Ovary (tissue), 7 donors: ENCODE measurements at regions not wholly inside any gene's neighbourhood (a gene's known extent, or its start where the extent isn't known, plus 50 kb on each side); places are given as distances from the start of the nearest gene placed in this dataset.

Experiments
- DNase-seq, 5 donors: peaks; one replicate each; pipeline ENCODE4 v3.0.0-alpha.2; 2019 to 2020
- H3K27ac ChIP-seq, 2 donors: fragments of 200-600 bp; one replicate each; pipeline versions ENCODE4 v1.5.1 to v1.8.0; 2019 to 2022
- H3K27me3 ChIP-seq: fragments of 200-600 bp; one replicate; pipeline ENCODE4 v1.8.0; 2022
- H3K36me3 ChIP-seq: fragments of 200-600 bp; sonication (generic); one replicate; pipeline ENCODE4 v1.5.1; 2019
- H3K4me1 ChIP-seq: one replicate; pipeline ENCODE4 v1.8.1; 2013; ENCODE audit warnings: mild to moderate bottlenecking, moderate library complexity; ENCODE audit not compliant: insufficient read depth
- H3K4me3 ChIP-seq: fragments of 200-600 bp; sonication (generic); one replicate; pipeline ENCODE4 v1.5.1; 2017
- H3K9me3 ChIP-seq, 2 donors: fragments of 200-600 bp in 1 of 2; sonication (generic) in 1 of 2; one replicate each; pipeline versions ENCODE4 v1.5.1 to v1.8.1; 2013 to 2019; ENCODE audit warnings: mild to moderate bottlenecking in 1 of 2, moderate library complexity in 1 of 2
- EP300 ChIP-seq: sonication (generic); formaldehyde crosslinking; IDR thresholded peaks from one replicate; pipeline ENCODE4 v1.6.1; 2017; ENCODE audit warnings: antibody characterized with exemption
- POLR2A ChIP-seq: fragments of 450-650 bp; IDR thresholded peaks from one replicate; pipeline ENCODE4 v1.6.1; 2017; ENCODE audit warnings: antibody characterized with exemption, mild to moderate bottlenecking, moderate library complexity
- WGBS, 3 donors: extraction: QIAGEN DNeasy Blood & Tissue Kit in 1 of 3; methylation state at CpG; one replicate each; pipeline versions ENCODE4 v1.1.5 to v1.1.7; 2013 to 2017; 5-methylcytosine and 5-hydroxymethylcytosine counted together
- intact Hi-C, 4 donors: fragments of 100-400 bp; cut with DNase I; formaldehyde crosslinking; loops; one replicate each; pipeline versions ENCODE4 v1.11.0 to v1.15.1; 2022 to 2023
- TF ChIP-seq, protein P1 (sequence below), 3 donors: fragments of 450-650 bp in 2 of 3; fragments of 200-600 bp in 1 of 3; IDR thresholded peaks; one replicate each; pipeline versions ENCODE4 v1.5.1 to v1.8.0; 2016 to 2022; ENCODE audit warnings: antibody characterized with exemption in 3 of 3, mild to moderate bottlenecking in 1 of 3
- donor health status: DM: no; HTN: no; CAD: no; lungs with moderate emphysema.
- donor health status: DM: no; HTN: no; CAD: no.
- donor health status: Bipolar disorder and iron deficiency.
- donor health status: DM: no; HTN: no; CAD: no.
- donor health status: DM: yes; HTN: yes; CAD: no.

DNA sequence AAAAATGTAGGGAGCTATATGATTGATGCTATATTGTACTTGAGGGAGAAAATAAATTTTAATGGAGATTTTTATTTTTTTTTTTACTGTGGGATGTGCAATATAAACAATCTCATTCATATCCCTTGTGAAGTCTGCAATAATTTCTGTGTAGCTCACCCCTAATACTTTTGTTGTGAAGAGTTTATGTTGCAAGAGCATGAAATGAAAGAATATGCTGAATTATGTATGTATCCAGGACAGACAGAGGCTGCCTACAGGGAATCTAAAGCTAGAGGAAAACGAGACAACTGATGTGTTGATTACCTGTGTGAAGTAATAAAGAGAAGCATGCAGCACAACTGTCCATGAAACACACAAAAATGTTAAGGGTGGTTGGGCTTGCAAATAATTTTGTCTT is 643.3 kb downstream of the DCDC2C start:
- no peak overlapping the region for H3K4me3 ChIP-seq
- no peaks in the 10 kb centered on the region for H3K36me3 ChIP-seq
- H3K27ac ChIP-seq = no peak overlapping the region
- WGBS, 3 donors = 12 to 22% (median 12%) methylated on average over 1 of the region's 1 CpG
- no peak for DNase-seq
- H3K4me1 ChIP-seq = no peaks in the 10 kb centered on the region
- intact Hi-C loops = no loop called here
- no peak for TF ChIP-seq EP300
- no peak for TF ChIP-seq POLR2A
- TF ChIP-seq, protein P1, sequence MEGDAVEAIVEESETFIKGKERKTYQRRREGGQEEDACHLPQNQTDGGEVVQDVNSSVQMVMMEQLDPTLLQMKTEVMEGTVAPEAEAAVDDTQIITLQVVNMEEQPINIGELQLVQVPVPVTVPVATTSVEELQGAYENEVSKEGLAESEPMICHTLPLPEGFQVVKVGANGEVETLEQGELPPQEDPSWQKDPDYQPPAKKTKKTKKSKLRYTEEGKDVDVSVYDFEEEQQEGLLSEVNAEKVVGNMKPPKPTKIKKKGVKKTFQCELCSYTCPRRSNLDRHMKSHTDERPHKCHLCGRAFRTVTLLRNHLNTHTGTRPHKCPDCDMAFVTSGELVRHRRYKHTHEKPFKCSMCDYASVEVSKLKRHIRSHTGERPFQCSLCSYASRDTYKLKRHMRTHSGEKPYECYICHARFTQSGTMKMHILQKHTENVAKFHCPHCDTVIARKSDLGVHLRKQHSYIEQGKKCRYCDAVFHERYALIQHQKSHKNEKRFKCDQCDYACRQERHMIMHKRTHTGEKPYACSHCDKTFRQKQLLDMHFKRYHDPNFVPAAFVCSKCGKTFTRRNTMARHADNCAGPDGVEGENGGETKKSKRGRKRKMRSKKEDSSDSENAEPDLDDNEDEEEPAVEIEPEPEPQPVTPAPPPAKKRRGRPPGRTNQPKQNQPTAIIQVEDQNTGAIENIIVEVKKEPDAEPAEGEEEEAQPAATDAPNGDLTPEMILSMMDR (IDR thresholded peaks at IDR 0.05) = no peak
- H3K27me3 ChIP-seq = no peaks in the 10 kb centered on the region
- H3K9me3 ChIP-seq = no peaks in the 10 kb centered on the region

DNA sequence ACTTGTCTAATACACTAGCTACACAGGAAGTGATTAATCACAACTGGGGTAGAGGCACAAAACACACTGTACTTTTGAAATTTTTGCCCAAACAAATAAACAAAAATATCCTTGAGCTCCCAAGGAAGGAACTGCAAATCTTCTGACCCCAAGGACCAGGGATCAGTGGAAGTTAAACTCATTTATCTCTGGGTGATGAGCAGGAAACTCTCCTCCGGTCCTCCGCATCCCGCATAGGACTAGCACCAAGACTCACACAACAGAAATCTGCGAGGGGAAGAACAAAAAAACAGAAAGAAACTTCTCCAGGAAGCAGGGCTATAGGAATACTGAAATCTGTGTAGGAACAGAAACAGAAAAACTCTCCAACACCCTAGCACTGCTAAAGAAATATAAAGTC is 650.3 kb downstream of the DCDC2C start:
- no peak overlapping the region for H3K4me3 ChIP-seq
- no peak for TF ChIP-seq EP300
- TF ChIP-seq, protein P1 (IDR thresholded peaks at IDR 0.05) = no peak
- no peak for TF ChIP-seq POLR2A
- intact Hi-C loops = no loop called here
- 75 to 83% (median 81%) methylated on average over 4 of the region's 4 CpGs for WGBS, 3 donors
- H3K4me1 ChIP-seq = no peaks in the 10 kb centered on the region
- no peaks in the 10 kb centered on the region for H3K9me3 ChIP-seq
- no peak for DNase-seq
- no peaks in the 10 kb centered on the region for H3K36me3 ChIP-seq
- H3K27ac ChIP-seq = no peak overlapping the region
- H3K27me3 ChIP-seq = no peaks in the 10 kb centered on the region

DNA sequence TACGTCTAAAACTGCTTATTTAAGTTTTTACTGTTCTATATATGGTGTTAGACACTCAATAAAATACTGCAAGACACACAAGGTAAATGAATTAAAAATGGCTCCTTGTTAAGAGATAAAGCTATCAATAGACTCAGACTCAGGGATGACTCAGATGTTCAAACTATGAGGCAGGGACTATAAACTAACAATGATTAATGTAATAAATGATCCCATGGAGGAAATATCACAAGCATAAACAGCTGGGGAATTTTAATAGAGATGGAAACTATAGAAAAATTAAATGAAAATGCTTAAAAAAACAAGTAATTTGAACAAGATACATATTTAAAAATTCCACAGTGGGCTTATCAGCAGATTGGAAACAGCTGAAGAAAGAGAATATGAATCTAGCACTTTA is 650.8 kb downstream of the DCDC2C start:
- no peak for TF ChIP-seq POLR2A
- no peak for TF ChIP-seq EP300
- TF ChIP-seq, protein P1 (IDR thresholded peaks at IDR 0.05) = no peak
- 40 to 58% (median 45%) methylated on average over 1 of the region's 1 CpG for WGBS, 3 donors
- H3K4me3 ChIP-seq = no peak overlapping the region

DNA sequence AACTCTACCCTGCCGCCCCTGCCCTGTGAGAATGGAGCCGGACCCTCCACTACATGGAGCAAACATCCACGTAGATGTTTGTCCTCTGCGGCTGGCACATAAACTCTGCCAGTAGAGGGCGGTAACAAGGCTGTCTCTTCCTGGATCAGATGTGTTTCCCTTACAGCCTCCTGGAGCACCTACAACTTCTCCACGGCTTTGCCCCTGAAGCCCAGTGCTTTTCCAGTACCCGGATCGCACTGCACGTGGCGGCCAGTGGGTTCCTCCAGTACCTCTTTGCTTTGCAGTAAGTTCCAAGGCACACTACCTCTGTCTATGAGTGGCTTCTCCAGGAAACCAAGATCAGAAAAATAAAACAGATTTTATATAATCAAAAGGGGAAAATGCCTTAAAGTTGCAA is 651.3 kb downstream of the DCDC2C start:
- intact Hi-C loops = no loop called here
- no peak for DNase-seq
- WGBS, 3 donors = 67 to 73% (median 72%) methylated on average over 10 of the region's 10 CpGs
- H3K4me3 ChIP-seq = no peak overlapping the region
- H3K36me3 ChIP-seq = no peaks in the 10 kb centered on the region
- H3K4me1 ChIP-seq = no peaks in the 10 kb centered on the region
- H3K27ac ChIP-seq = no peak overlapping the region
- no peaks in the 10 kb centered on the region for H3K27me3 ChIP-seq
- TF ChIP-seq EP300 = no peak
- TF ChIP-seq, protein P1 (IDR thresholded peaks at IDR 0.05) = no peak
- TF ChIP-seq POLR2A = no peak
- no peaks in the 10 kb centered on the region for H3K9me3 ChIP-seq

More for the DNA sequence above, 650.8 kb downstream of the DCDC2C start:
- H3K36me3 ChIP-seq = no peaks in the 10 kb centered on the region
- no peaks in the 10 kb centered on the region for H3K4me1 ChIP-seq
- intact Hi-C loops = no loop called here
- H3K9me3 ChIP-seq = no peaks in the 10 kb centered on the region
- no peaks in the 10 kb centered on the region for H3K27me3 ChIP-seq
- no peak overlapping the region for H3K27ac ChIP-seq
- DNase-seq = no peak

DNA sequence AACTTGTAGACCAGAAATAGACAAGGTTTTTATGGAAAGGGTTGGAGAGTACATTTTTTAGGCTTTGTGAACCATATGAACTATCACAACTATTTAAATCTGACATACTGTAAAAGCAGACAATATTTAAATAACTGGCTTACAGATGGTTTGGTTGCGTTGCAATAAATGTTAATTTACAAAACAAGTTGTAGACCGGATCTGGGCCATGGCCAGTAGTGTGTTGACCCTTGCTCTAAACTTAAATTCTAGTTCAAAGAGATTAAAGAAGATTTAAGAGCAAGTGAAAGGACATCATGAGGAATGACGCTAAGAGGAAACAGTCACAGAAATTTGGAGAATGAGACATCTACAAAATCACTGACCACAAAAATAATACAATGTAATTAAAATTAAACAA is 652.7 kb downstream of the DCDC2C start:
- TF ChIP-seq, protein P1 (IDR thresholded peaks at IDR 0.05) = no peak
- TF ChIP-seq POLR2A (no peak), EP300 (no peak)
- Histone ChIP-seq H3K4me3 (no peak overlapping the region), H3K27me3 (no peaks in the 10 kb centered on the region), H3K9me3 (no peaks in the 10 kb centered on the region), H3K27ac (no peak overlapping the region), H3K36me3 (no peaks in the 10 kb centered on the region), H3K4me1 (no peaks in the 10 kb centered on the region)
- WGBS, 3 donors = 53 to 74% (median 70%) methylated on average over 3 of the region's 3 CpGs
- intact Hi-C loops = no loop called here
- DNase-seq = no peak
